ENCODE measurements at regions not wholly inside any gene's neighbourhood (a gene's known extent, or its start where the extent isn't known, plus 50 kb on each side); places are given as distances from the start of the nearest gene placed in this dataset.

DNA sequence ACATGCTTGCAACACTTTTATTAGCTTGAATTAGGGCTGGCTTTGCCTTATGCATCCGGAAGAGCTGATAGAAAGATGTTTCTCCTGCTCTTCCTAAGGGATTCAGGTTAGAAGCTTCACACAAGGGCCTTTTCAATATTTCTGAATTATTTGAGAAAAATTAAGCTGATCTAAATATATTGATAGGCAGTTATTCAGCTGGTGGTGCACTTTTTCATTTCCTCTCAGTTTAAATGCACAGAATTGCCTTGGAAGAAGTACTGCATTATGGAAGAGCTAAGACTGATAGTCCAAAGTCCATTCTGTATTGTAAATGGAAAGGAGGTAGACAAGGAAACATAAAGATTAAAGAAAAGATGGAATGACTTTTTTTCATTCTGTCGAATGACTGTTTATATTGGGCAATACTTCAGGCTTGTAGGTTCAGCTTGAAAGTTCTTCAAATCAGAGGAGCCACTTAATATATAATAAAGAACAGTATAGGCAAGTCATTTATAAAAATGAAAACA is 398.4 kb upstream of the B3GALT2 start:
- TF ChIP-seq, protein P1, sequence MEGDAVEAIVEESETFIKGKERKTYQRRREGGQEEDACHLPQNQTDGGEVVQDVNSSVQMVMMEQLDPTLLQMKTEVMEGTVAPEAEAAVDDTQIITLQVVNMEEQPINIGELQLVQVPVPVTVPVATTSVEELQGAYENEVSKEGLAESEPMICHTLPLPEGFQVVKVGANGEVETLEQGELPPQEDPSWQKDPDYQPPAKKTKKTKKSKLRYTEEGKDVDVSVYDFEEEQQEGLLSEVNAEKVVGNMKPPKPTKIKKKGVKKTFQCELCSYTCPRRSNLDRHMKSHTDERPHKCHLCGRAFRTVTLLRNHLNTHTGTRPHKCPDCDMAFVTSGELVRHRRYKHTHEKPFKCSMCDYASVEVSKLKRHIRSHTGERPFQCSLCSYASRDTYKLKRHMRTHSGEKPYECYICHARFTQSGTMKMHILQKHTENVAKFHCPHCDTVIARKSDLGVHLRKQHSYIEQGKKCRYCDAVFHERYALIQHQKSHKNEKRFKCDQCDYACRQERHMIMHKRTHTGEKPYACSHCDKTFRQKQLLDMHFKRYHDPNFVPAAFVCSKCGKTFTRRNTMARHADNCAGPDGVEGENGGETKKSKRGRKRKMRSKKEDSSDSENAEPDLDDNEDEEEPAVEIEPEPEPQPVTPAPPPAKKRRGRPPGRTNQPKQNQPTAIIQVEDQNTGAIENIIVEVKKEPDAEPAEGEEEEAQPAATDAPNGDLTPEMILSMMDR (IDR thresholded peaks at IDR 0.05 in 4 of 5, conservative IDR thresholded peaks at IDR 0.05 in 1 of 5): no peak
- TF ChIP-seq POLR2A (IDR thresholded peaks at IDR 0.05): no peak
